ENCODE measurements at regions not wholly inside any gene's neighbourhood (a gene's known extent, or its start where the extent isn't known, plus 50 kb on each side); places are given as distances from the start of the nearest gene placed in this dataset.

- H3K79me1 ChIP-seq (ENCODE audit: insufficient read depth, low read depth, low read length, poor library complexity, severe bottlenecking), result no peaks in the 10 kb centered on the region
- H3K4ac ChIP-seq (ENCODE audit: low read depth, low read length), result no peak overlapping the region
- DNase-seq, result no peak
- H3K4me2 ChIP-seq (ENCODE audit: insufficient read depth, insufficient read length, low read length), result no peak overlapping the region
- no peaks in the 10 kb centered on the region for H3K79me2 ChIP-seq (ENCODE audit: insufficient read depth, low read length)
- H2BK5ac ChIP-seq (ENCODE audit: insufficient read length, low read length), result no peak overlapping the region
- no peak overlapping the region for H4K91ac ChIP-seq (ENCODE audit: insufficient read length, low read depth, low read length)
- WGBS (ENCODE audit: extremely low coverage, insufficient read length, low lambda C conversion rate), result no CpG with 5 or more reads among the region's 4 CpGs
- H3K27ac ChIP-seq (ENCODE audit: insufficient read length, low read depth, low read length), result no peak overlapping the region
- H2AK5ac ChIP-seq (ENCODE audit: insufficient read length, low read length), result no peak overlapping the region
- H3K18ac ChIP-seq (ENCODE audit: insufficient read length, low read depth, low read length), result no peak overlapping the region
- no peak overlapping the region for H3K23ac ChIP-seq (ENCODE audit: insufficient read length, low read depth, low read length)
- H3T11ph ChIP-seq (ENCODE audit: low read length), result no peak overlapping the region
- no peaks in the 10 kb centered on the region for H3K27me3 ChIP-seq (ENCODE audit: insufficient read depth, low read length)
- no peak overlapping the region for H3K14ac ChIP-seq (ENCODE audit: insufficient read depth, low read length)
- H2BK15ac ChIP-seq (ENCODE audit: low read depth, low read length), result no peak overlapping the region
- H4K20me1 ChIP-seq (ENCODE audit: control insufficient read depth, insufficient read depth, insufficient read length), result no peaks in the 10 kb centered on the region
- 0 out of 7 replicates have a peak, but pooled peaks cover 0 to 2% (median 0%) of the 10 kb centered on the region in 3 experiments for H3K36me3 Mint-ChIP-seq (ENCODE audit: insufficient read depth in 1 of 3, low read depth in 3 of 3)
- H4K5ac ChIP-seq (ENCODE audit: insufficient read length, low read depth, low read length), result no peak overlapping the region
- H2BK120ac ChIP-seq (ENCODE audit: low read depth, low read length, poor library complexity, severe bottlenecking), result no peak overlapping the region
- no peaks in the 10 kb centered on the region for H3K23me2 ChIP-seq (ENCODE audit: insufficient read length, low read depth, low read length, poor library complexity, severe bottlenecking)
- H3K4me1 Mint-ChIP-seq, result peaks cover 2 to 17% of the 10 kb centered on the region in 2 experiments
- peaks cover 5% of the 10 kb centered on the region in 2 experiments; a peak in 4 of 5 replicates for H3K9me3 Mint-ChIP-seq
- H3K9ac ChIP-seq (ENCODE audit: extremely low read depth, insufficient read length, low read length), result no peak overlapping the region
- H3K27ac Mint-ChIP-seq, result no peak overlapping the region
- no peak overlapping the region for H3K56ac ChIP-seq (ENCODE audit: insufficient read length, low read depth, low read length)
- H3K4me3 Mint-ChIP-seq, result no peak overlapping the region
- H3K27me3 Mint-ChIP-seq (ENCODE audit: low read depth), result no peaks in the 10 kb centered on the region; the same call in 1 of the 2 replicates
- no peak overlapping the region for H4K8ac ChIP-seq (replicated peaks; ENCODE audit: insufficient read length, low read depth, low read length)
- H2AFZ ChIP-seq (ENCODE audit: low read length), result no peak overlapping the region
- H2BK12ac ChIP-seq (ENCODE audit: insufficient read length, low read depth, low read length), result no peak overlapping the region
- H3K9me3 ChIP-seq (ENCODE audit: control insufficient read depth, low read depth, low read length), result no peaks in the 10 kb centered on the region
- H2BK20ac ChIP-seq (ENCODE audit: low read depth, low read length, poor library complexity, severe bottlenecking), result no peak overlapping the region
- H3K4me1 ChIP-seq (ENCODE audit: insufficient read depth, low read length), result peaks cover under 1% of the 10 kb centered on the region; the same call in 1 of the 2 replicates
- no peak for TF ChIP-seq CTCF (conservative IDR thresholded peaks at IDR 0.05)
Observed at GRCh38 chr10:120406376-120406775, 50.7 kb upstream of the PLPP4 start.

All from H9 (cell line).